ENCODE measurements at regions not wholly inside any gene's neighbourhood (a gene's known extent, or its start where the extent isn't known, plus 50 kb on each side); places are given as distances from the start of the nearest gene placed in this dataset.

DNA sequence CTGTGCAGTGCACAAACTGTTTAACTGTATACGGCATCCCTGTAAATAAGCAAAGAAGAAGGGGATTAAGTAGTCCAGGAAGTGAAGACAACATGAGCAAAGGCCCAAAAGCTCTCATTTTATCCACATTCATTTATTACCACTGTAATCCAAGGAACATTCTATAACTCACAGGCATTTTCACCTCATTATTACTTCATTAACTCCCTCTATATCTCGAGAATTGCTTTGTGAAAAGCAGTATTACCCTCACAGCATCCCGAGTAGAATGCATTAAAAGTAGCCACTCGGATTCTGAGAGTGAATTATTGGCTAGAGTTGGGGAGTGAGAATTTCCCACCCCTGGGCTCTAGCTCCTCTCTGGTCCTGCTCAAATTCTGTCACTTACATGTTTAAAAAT, 51.0 kb upstream of the CHCHD3 start:
- ChIA-PET POLR2A (no interaction called here), CTCF (no interaction called here)
- no peak for DNase-seq (ENCODE audit: extremely low spot score)
- TF ChIP-seq SP1 (IDR thresholded peaks at IDR 0.05) (no peak), FOXM1 (IDR thresholded peaks at IDR 0.05; ENCODE audit: borderline replicate concordance) (no peak), ELF4 (IDR thresholded peaks at IDR 0.05) (no peak), TARDBP (IDR thresholded peaks at IDR 0.05) (no peak), BHLHE40 (IDR thresholded peaks at IDR 0.05; ENCODE audit: borderline replicate concordance) (no peak), FOXK2 (IDR thresholded peaks at IDR 0.05) (no peak), FOXA1 (IDR thresholded peaks at IDR 0.05) (no peak), ARNT (IDR thresholded peaks at IDR 0.05) (no peak), L3MBTL2 (conservative IDR thresholded peaks at IDR 0.05) (no peak)
- TF ChIP-seq, protein P1, sequence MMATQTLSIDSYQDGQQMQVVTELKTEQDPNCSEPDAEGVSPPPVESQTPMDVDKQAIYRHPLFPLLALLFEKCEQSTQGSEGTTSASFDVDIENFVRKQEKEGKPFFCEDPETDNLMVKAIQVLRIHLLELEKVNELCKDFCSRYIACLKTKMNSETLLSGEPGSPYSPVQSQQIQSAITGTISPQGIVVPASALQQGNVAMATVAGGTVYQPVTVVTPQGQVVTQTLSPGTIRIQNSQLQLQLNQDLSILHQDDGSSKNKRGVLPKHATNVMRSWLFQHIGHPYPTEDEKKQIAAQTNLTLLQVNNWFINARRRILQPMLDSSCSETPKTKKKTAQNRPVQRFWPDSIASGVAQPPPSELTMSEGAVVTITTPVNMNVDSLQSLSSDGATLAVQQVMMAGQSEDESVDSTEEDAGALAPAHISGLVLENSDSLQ (IDR thresholded peaks at IDR 0.05): no peak

DNA sequence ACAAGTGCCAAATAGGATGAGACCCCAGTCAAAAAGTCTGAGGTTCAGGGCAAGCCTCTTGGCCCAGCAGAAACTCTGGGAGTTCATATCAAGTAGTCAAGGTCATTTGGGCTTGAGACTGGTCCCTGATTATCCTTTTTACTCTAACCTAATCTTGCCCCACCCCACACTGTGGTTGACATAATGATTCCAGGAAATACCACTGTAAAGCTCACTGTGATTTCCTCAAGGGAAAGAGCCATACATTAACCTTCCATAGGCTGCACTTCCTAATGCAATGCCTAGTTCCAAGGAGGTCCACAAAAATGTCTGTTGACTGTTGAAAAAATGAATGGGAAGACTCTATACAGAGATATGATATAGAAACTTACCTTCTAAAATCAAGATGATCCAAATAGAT, 52.9 kb upstream of the CHCHD3 start:
- ChIA-PET POLR2A (no interaction called here), CTCF (no interaction called here)
- DNase-seq (ENCODE audit: extremely low spot score): no peak
- no peak for TF ChIP-seq ZNF384 (IDR thresholded peaks at IDR 0.05)
- TF ChIP-seq NFRKB (IDR thresholded peaks at IDR 0.05): no peak
- TF ChIP-seq FOXA1 (IDR thresholded peaks at IDR 0.05): no peak

- CTCF ChIA-PET: no interaction called here
- DNase-seq (ENCODE audit: extremely low spot score): no peak
- POLR2A ChIA-PET: no interaction called here
- TF ChIP-seq BHLHE40 (IDR thresholded peaks at IDR 0.05; ENCODE audit: borderline replicate concordance) (no peak), HDGF (IDR thresholded peaks at IDR 0.05; ENCODE audit: borderline replicate concordance) (no peak), SP1 (IDR thresholded peaks at IDR 0.05) (no peak), FOXA1 (IDR thresholded peaks at IDR 0.05) (no peak), ARNT (IDR thresholded peaks at IDR 0.05) (no peak), NFRKB (IDR thresholded peaks at IDR 0.05) (no peak), FOXK2 (IDR thresholded peaks at IDR 0.05) (no peak), CTBP1 (IDR thresholded peaks at IDR 0.05; ENCODE audit: borderline replicate concordance) (no peak)
- TF ChIP-seq, protein P1 (IDR thresholded peaks at IDR 0.05): no peak
These were observed 53.6 kb upstream of the CHCHD3 start for GRCh38 chr7:133135451-133135850.

- CTCF ChIA-PET: interaction anchor here (0.6 kb wide), 1 partner anchor 818 kb away, joined by 3 read pairs; no protein-coding TSS in a partner anchor
- POLR2A ChIA-PET: no interaction called here
These were observed 57.5 kb upstream of the CHCHD3 start for GRCh38 chr7:133139350-133139749.

GRCh38 chr7:133139801-133140200, 57.9 kb upstream of the CHCHD3 start:
- ChIA-PET POLR2A (no interaction called here), CTCF (interaction anchor here (0.6 kb wide), 1 partner anchor 819 kb away, joined by 3 read pairs; no protein-coding TSS in a partner anchor)
- DNase-seq (ENCODE audit: extremely low spot score): no peak
- TF ChIP-seq BHLHE40 (IDR thresholded peaks at IDR 0.05; ENCODE audit: borderline replicate concordance) (no peak), ZNF384 (IDR thresholded peaks at IDR 0.05) (no peak), SUZ12 (IDR thresholded peaks at IDR 0.05) (no peak), HDGF (IDR thresholded peaks at IDR 0.05; ENCODE audit: borderline replicate concordance) (no peak), ARNT (IDR thresholded peaks at IDR 0.05) (no peak), TARDBP (IDR thresholded peaks at IDR 0.05) (no peak), FOXM1 (IDR thresholded peaks at IDR 0.05; ENCODE audit: borderline replicate concordance) (no peak), FOXK2 (IDR thresholded peaks at IDR 0.05) (no peak), SP1 (IDR thresholded peaks at IDR 0.05) (no peak), NFRKB (IDR thresholded peaks at IDR 0.05) (no peak), LEF1 (IDR thresholded peaks at IDR 0.05; ENCODE audit: borderline replicate concordance) (no peak), FOXA1 (IDR thresholded peaks at IDR 0.05) (no peak), CTBP1 (IDR thresholded peaks at IDR 0.05; ENCODE audit: borderline replicate concordance) (no peak), ELF4 (IDR thresholded peaks at IDR 0.05) (no peak), L3MBTL2 (conservative IDR thresholded peaks at IDR 0.05) (no peak)
- TF ChIP-seq, protein P1 (IDR thresholded peaks at IDR 0.05): no peak

More at GRCh38 chr7:133139350-133139749, 57.5 kb upstream of the CHCHD3 start:
- peak; percentile 26 for DNase-seq (ENCODE audit: extremely low spot score)
- TF ChIP-seq TARDBP (IDR thresholded peaks at IDR 0.05): no peak
- no peak for TF ChIP-seq SP1 (IDR thresholded peaks at IDR 0.05)
- TF ChIP-seq BHLHE40 (IDR thresholded peaks at IDR 0.05; ENCODE audit: borderline replicate concordance): no peak
- TF ChIP-seq SUZ12 (IDR thresholded peaks at IDR 0.05): no peak
- TF ChIP-seq ZNF384 (IDR thresholded peaks at IDR 0.05): no peak
- TF ChIP-seq, protein P1 (IDR thresholded peaks at IDR 0.05): no peak
- TF ChIP-seq ELF4 (IDR thresholded peaks at IDR 0.05): no peak
- TF ChIP-seq ARNT (IDR thresholded peaks at IDR 0.05): no peak
- TF ChIP-seq L3MBTL2 (conservative IDR thresholded peaks at IDR 0.05): no peak
- no peak for TF ChIP-seq FOXK2 (IDR thresholded peaks at IDR 0.05)

- DNase-seq (ENCODE audit: extremely low spot score): no peak
- TF ChIP-seq L3MBTL2 (conservative IDR thresholded peaks at IDR 0.05): no peak
- TF ChIP-seq HDGF (IDR thresholded peaks at IDR 0.05; ENCODE audit: borderline replicate concordance): no peak
- POLR2A ChIA-PET: no interaction called here
- CTCF ChIA-PET: no interaction called here
These were observed 59.2 kb upstream of the CHCHD3 start for GRCh38 chr7:133140994-133141595.

Measured in HEK293T (cell line).